Tibial artery (tissue), 4 donors: ENCODE measurements at regions not wholly inside any gene's neighbourhood (a gene's known extent, or its start where the extent isn't known, plus 50 kb on each side); places are given as distances from the start of the nearest gene placed in this dataset.

Experiments used
- DNase-seq, 2 donors: peaks; one replicate each; pipeline ENCODE4 v3.0.0-alpha.2; 2019
- H3K27ac ChIP-seq, 2 donors: fragments of 200-600 bp; sonication (generic) in 1 of 2; 1 replicate in 1 of 2; 2 replicates in 1 of 2; pipeline ENCODE4 v1.5.1; 2018 to 2019; ENCODE audit warnings: mild to moderate bottlenecking in 1 of 2
- H3K27me3 ChIP-seq, 2 donors: fragments of 200-600 bp; sonication (generic) in 1 of 2; one replicate each; pipeline versions ENCODE4 v1.5.1 to v1.6.0; 2016 to 2019
- H3K36me3 ChIP-seq, 3 donors: fragments of 200-600 bp; sonication (generic) in 2 of 3; one replicate each; pipeline ENCODE4 v1.5.1; 2016 to 2019; ENCODE audit warnings: mild to moderate bottlenecking in 2 of 3
- H3K4me1 ChIP-seq, 4 donors: fragments of 200-600 bp; sonication (generic) in 2 of 4; 1 replicate in 3 of 4; 2 replicates in 1 of 4; pipeline ENCODE4 v1.5.1; 2016 to 2019
- H3K4me3 ChIP-seq, 2 donors: fragments of 200-600 bp; sonication (generic) in 1 of 2; 1 replicate in 1 of 2; 2 replicates in 1 of 2; pipeline ENCODE4 v1.5.1; 2018 to 2019; ENCODE audit warnings: mild to moderate bottlenecking in 2 of 2
- H3K9me3 ChIP-seq, 3 donors: fragments of 200-600 bp; sonication (generic) in 1 of 3; one replicate each; pipeline ENCODE4 v1.5.1; 2016 to 2019
- intact Hi-C: fragments of 100-400 bp; cut with DNase I; formaldehyde crosslinking; loops from one replicate; pipeline ENCODE4 v1.15.0; 2023; ENCODE audit warnings: low total_unique reads
- TF ChIP-seq, protein P1 (sequence below), 2 experiments: fragments of 200-600 bp in 1 of 2; fragments of 450-650 bp in 1 of 2; IDR thresholded peaks; one replicate each; pipeline ENCODE4 v1.5.1; 2017 to 2019; ENCODE audit warnings: antibody characterized with exemption in 2 of 2, mild to moderate bottlenecking in 1 of 2, moderate library complexity in 1 of 2

DNA sequence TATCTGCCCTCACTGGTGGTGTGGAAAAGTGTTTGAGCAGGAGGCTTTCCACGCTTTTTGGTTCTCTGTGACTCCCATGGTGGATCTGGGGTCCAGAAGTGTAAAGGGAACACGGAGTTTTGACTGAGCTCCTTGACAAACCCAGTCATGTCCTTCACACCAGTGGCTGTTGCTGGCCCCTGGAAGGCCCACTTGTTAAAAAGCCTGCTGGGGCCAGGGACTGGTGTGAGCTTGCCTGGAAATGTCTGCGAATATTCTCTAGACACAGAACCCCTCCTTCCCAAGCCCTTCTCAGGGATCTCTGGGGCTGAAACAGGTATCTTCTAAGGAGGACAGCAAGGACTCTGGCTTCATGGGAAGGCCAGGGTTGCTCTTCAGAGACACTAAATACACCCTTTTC lies 343.0 kb downstream of the TCERG1L start:
- H3K4me3 ChIP-seq = no peak overlapping the region
- no peak for DNase-seq
- no peaks in the 10 kb centered on the region for H3K27me3 ChIP-seq
- intact Hi-C loops = no loop called here
- H3K9me3 ChIP-seq = no peaks in the 10 kb centered on the region
- H3K4me1 ChIP-seq = no peaks in the 10 kb centered on the region
- TF ChIP-seq, protein P1, sequence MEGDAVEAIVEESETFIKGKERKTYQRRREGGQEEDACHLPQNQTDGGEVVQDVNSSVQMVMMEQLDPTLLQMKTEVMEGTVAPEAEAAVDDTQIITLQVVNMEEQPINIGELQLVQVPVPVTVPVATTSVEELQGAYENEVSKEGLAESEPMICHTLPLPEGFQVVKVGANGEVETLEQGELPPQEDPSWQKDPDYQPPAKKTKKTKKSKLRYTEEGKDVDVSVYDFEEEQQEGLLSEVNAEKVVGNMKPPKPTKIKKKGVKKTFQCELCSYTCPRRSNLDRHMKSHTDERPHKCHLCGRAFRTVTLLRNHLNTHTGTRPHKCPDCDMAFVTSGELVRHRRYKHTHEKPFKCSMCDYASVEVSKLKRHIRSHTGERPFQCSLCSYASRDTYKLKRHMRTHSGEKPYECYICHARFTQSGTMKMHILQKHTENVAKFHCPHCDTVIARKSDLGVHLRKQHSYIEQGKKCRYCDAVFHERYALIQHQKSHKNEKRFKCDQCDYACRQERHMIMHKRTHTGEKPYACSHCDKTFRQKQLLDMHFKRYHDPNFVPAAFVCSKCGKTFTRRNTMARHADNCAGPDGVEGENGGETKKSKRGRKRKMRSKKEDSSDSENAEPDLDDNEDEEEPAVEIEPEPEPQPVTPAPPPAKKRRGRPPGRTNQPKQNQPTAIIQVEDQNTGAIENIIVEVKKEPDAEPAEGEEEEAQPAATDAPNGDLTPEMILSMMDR (IDR thresholded peaks at IDR 0.05) = no peak
- no peaks in the 10 kb centered on the region for H3K36me3 ChIP-seq
- no peak overlapping the region for H3K27ac ChIP-seq

DNA sequence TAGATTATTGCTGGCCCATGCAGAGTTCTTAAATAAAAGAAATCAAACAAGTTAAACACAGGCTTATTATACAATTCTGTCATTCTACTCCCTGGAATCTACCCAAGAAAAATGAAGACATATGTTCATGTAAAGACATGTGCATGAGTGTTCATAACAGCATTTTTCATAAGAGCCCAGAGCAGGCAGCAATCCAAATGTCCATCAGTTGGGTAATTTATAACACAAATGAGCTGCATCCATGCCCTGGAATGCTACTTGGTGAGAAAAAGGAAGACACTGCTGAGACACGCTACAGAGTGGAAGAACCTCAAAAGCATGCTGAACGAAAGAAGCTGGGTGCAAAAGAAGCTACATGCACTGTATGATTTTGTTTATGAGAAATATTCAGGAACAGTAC lies 342.6 kb downstream of the TCERG1L start:
- TF ChIP-seq, protein P1 (IDR thresholded peaks at IDR 0.05) = no peak
- Histone ChIP-seq H3K27ac (no peak overlapping the region), H3K4me3 (no peak overlapping the region), H3K36me3 (no peaks in the 10 kb centered on the region), H3K4me1 (no peaks in the 10 kb centered on the region), H3K9me3 (no peaks in the 10 kb centered on the region), H3K27me3 (no peaks in the 10 kb centered on the region)
- intact Hi-C loops = no loop called here
- DNase-seq = no peak

DNA sequence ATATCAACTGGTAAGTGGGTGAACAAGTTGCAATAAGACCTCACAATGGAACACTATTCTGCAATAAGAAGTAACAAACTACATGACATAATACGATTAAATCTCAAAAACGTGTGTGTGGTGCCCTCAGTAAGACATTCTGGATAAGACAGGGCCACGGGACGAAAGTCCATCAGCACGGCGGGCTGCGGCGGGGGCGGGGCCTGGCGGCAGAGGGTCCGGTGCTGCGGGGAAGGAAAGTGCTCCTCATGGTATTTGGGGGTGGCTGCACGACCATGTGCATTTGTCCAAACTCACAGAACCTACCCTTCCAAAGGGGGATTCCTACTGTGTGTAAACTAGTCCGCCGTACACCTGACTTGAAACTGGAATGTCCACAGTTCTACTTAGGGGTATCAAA lies 341.8 kb downstream of the TCERG1L start:
- H3K4me1 ChIP-seq = no peaks in the 10 kb centered on the region
- no peaks in the 10 kb centered on the region for H3K9me3 ChIP-seq
- TF ChIP-seq, protein P1 (IDR thresholded peaks at IDR 0.05) = no peak
- no peaks in the 10 kb centered on the region for H3K36me3 ChIP-seq
- H3K27me3 ChIP-seq = no peaks in the 10 kb centered on the region
- no peak overlapping the region for H3K27ac ChIP-seq
- no peak overlapping the region for H3K4me3 ChIP-seq
- intact Hi-C loops = no loop called here
- DNase-seq = peak in 1 of 2 donors; percentile 7

DNA sequence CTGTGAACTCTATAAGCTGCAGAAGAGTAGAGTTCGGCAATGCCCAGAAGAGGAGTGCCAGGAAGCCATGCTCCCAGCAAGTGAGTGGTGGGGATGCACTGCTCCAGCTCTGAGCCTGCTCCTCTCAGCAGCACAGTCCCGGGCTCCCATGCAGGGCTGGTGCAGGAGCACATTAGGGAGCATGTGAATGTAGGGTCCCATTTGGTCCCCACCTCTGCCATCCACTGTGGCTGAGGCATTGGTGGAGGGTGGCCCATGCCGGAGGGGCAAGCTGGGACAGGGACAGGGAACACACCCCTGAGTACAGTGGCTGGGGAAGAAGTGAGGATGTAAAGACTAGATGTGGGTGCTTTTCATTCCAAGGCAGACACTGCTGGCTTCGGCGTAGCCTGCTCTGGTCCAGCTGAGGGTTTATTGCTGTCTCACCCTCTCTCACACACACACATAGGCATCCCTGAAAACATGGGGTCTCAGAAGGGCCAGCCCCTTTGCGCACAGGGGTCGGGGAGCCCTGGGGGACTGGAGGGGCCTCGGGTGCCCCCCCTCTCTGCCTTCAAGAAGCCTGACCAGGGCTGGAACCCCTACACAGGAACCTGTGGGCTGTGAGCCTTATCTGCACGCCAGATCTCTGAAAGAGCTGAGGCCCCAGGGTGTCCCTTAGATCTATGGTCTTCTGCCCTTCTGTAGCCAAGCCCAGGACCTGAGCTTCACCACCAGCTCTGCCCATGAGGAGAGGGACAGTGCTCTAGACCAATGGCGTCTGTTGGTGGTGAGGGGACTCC lies 341.0 kb downstream of the TCERG1L start:
- no peaks in the 10 kb centered on the region for H3K27me3 ChIP-seq
- no peak for DNase-seq
- H3K27ac ChIP-seq = no peak overlapping the region
- no peak overlapping the region for H3K4me3 ChIP-seq
- H3K4me1 ChIP-seq = no peaks in the 10 kb centered on the region
- intact Hi-C loops = no loop called here
- no peaks in the 10 kb centered on the region for H3K9me3 ChIP-seq
- TF ChIP-seq, protein P1 (IDR thresholded peaks at IDR 0.05) = no peak
- no peaks in the 10 kb centered on the region for H3K36me3 ChIP-seq

DNA sequence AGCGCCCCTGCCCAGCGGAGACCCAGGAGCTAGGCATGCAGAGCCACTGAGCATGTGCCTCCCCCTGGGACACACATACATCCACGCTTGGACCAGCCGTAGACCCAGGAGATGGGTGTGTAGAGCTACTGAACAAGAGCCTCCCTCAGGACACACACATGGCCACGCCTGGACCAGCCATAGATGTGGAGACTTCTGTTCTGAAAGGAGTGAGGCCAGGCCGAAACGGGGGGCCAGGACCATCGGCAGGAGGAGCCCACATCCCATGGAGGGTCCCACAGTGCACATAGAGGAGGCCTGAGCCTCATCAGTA lies 340.4 kb downstream of the TCERG1L start:
- no peaks in the 10 kb centered on the region for H3K27me3 ChIP-seq
- no peak overlapping the region for H3K27ac ChIP-seq
- peak in 1 of 2 donors; percentile 14 for DNase-seq
- TF ChIP-seq, protein P1 (IDR thresholded peaks at IDR 0.05) = no peak
- no peaks in the 10 kb centered on the region for H3K36me3 ChIP-seq
- intact Hi-C loops = no loop called here
- no peaks in the 10 kb centered on the region for H3K4me1 ChIP-seq
- no peak overlapping the region for H3K4me3 ChIP-seq
- no peaks in the 10 kb centered on the region for H3K9me3 ChIP-seq
